GM19455 (cell line): ENCODE measurements at regions not wholly inside any gene's neighbourhood (a gene's known extent, or its start where the extent isn't known, plus 50 kb on each side); places are given as distances from the start of the nearest gene placed in this dataset.
"Not testable (repeated sequence)": the region's sequence is repeated elsewhere in the genome, so short reads cannot be mapped to it uniquely, and the experiment has no call there.

ENCODE experiments used
- ATAC-seq: cut with Tn5 transposase; IDR thresholded peaks from one replicate; pipeline ENCODE4 v1.9.1; 2021; ENCODE audit not compliant: unreplicated experiment

GRCh38 chr5:165004175-165004574 lies 1498.8 kb downstream of the MAT2B start:
- ATAC-seq = no peak

GRCh38 chr5:165014439-165014838 lies 1509.0 kb downstream of the MAT2B start:
- ATAC-seq = no peak

GRCh38 chr5:165015126-165015525 lies 1509.7 kb downstream of the MAT2B start:
- no peak for ATAC-seq

DNA sequence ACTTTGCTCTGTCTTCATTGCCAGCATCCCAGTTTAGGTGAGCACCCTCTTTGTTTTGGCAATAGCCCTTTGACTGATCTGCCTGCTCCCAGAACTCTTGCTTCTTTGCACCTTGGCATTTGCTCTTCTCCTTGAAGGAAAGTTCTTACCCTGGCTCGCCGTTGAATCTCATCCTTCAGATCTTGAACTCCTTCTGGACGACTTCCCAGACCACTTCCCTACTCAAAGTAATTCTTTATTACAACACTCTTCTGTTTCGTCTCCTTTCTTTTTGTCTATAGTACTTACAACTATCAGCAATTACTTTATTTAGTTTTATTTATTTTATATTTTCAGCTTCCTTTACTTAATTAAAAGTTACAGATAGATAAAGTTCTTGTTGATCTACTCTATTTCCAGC lies 1510.1 kb downstream of the MAT2B start:
- ATAC-seq = no peak

GRCh38 chr5:165026971-165027370 lies 1521.6 kb downstream of the MAT2B start:
- no peak for ATAC-seq

GRCh38 chr5:165028356-165028755 lies 1522.9 kb downstream of the MAT2B start:
- ATAC-seq = no peak

- ATAC-seq = no peak
These were observed 1523.9 kb downstream of the MAT2B start for GRCh38 chr5:165029099-165029870.

DNA sequence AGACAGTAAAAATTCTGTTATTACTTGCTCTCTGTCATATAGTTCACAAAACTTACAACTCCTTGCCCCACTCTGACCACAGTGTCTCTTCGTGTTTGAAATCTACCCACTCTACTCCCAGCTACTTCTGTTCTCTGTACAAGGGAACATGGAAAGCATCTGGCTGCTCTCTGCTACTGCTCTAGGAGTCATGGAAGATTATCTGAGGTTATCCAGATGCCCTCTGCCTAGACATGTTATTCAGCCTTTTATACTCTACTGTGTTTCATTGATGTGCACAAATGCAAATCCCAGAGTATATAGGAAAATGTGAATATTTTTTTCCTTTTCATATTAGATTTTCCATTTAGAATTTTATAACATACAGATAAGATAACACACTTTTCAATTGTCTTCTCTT lies 1525.6 kb downstream of the MAT2B start:
- ATAC-seq = no peak

DNA sequence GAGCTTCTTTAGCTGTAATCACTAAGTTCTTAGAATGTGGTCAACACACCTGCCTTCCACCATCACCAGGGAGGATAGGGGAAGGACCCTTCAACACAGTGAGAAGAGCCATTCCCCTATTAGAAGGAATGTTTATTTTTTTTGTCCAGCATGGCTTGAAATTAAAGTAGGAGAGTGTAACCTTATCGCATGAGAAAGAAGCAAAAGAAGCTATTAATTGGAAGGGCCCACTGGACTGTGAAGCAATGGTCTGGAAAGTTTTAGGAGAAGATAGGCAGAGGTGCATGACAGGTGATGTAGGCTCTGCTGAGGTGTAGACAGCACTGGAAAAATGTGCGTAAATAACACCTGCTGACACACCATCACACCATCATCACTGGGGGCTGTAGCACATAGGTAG lies 1526.0 kb downstream of the MAT2B start:
- ATAC-seq = no peak

- ATAC-seq = no peak
These were observed 1530.1 kb downstream of the MAT2B start for GRCh38 chr5:165035520-165035919.

- ATAC-seq = no peak
These were observed 1534.3 kb downstream of the MAT2B start for GRCh38 chr5:165039748-165040147.

DNA sequence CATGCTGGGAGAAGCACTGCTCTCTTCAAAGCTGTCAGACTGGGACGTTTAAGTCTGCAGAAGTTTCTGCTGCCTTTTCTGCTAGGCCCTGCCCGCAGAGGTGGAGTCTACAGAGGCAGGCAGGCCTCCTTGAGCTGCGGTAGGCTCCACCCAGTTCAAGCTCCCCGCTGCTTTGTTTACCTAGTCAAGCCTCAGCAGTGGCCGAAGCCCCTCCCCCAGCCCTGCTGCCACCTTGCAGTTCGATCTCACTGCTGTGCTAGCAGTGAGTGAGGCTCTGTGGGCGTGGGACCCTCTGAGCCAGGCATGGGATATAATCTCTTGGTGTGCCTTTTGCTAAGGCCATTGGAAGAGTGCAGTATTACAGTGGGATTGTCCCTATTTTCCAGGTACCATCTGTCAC lies 1540.5 kb downstream of the MAT2B start:
- ATAC-seq = not testable (repeated sequence)

DNA sequence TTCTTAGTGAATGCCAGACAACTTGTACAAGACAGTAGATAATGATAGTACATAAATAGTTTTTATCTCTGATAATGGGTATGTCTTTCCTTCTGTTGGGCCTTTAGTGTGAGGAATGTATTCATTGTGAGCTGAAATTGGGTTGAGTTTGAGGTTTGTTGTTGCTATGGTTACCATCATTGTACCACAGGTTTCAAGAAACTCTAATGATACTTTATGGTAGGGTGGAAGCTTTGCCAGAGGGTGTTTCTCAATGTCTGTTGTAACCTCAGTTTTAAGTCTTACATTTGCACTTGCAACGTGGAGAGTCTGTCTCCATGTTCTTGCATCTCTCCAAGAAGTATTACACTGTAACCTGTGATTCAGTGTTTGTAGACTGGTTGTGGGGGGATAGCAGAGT lies 1550.1 kb downstream of the MAT2B start:
- no peak for ATAC-seq

- ATAC-seq = no peak
These were observed 1551.7 kb downstream of the MAT2B start for GRCh38 chr5:165057145-165057544.

DNA sequence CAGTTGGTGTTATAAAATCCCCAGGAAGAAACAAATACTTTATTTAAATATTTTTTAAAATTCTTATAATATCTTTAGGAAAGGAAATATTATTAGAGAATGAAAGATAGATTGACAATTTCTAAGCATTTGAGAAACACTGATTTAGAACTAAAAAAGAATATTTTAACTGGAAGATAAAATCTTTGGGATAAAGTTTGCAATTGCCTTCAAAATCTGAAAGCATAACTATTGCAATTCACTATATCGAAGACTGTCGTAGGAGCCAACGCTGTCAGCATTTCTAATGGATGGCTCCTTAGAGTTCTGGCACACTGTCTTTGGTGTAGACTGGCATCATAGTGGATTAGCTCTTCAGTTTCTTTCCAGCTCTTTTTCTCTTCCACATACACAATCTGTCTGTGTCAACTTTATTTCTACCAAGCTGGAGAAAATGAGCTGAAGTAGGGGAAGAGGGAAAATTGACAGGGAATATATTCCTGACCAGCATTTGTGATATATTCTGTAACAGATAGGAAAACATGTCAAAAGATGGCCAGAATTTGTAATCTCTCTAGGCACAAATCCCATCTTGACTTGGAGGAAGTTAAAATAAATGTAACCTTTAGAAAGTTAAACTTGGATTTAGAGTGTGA lies 1561.4 kb downstream of the MAT2B start:
- no peak for ATAC-seq

DNA sequence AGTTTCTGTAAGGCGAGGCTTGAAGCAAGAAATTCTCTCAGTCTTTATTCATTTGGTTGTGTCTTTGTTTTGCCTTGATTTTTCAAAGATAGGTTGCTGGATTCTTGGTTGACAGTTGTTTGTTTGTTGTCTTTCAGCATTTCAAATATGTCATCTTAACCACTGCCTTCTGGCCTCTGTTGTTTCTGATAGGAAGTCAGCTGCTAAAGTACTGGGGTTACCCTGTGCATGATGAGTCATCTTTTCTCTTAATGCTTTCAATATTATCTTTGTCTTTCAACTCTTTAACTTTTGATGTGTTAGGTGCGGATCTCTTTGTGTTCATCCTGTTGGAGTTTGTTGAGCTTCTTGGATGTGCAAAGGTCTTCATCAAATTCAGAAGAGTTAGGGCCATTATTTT lies 1571.3 kb downstream of the MAT2B start:
- no peak for ATAC-seq

DNA sequence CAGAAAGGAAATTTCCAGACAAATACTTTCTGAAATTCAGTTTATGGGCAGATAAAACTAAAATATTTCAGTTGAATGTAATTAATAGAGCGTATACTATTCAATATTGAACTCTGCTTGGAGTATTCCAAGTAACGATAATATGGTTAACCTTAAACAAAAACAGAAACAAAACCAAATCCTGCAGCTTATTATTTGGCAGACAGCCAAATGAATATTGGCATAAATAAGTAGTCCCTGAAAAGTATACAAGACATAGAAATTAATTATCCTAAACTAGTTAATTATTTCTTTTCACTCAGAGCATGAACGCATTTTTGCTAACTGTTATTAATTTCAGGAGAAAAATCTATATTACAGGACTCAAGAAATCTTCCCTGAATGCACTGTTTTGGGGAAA lies 1574.0 kb downstream of the MAT2B start:
- ATAC-seq = no peak

DNA sequence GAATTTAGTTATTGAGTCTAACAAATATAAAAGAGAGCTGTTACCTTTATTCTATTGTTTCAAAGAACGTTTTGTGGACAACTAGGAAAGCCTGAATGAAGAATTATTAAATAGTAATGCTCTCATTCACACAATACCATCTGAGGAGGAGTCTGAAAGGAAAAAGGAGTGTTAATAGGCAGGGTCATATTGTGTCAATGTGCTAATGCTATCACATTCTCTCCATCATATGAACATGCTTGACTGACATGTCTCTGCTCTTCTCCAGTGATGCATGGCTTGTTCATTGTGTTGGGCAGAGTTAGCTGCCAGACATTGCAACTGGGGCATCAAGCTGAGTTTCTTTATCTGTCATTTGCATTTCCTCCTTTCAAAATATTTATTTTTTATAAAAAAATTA lies 1578.0 kb downstream of the MAT2B start:
- no peak for ATAC-seq

GRCh38 chr5:165086465-165086864 lies 1581.0 kb downstream of the MAT2B start:
- no peak for ATAC-seq

GRCh38 chr5:165094782-165095181 lies 1589.4 kb downstream of the MAT2B start:
- no peak for ATAC-seq

DNA sequence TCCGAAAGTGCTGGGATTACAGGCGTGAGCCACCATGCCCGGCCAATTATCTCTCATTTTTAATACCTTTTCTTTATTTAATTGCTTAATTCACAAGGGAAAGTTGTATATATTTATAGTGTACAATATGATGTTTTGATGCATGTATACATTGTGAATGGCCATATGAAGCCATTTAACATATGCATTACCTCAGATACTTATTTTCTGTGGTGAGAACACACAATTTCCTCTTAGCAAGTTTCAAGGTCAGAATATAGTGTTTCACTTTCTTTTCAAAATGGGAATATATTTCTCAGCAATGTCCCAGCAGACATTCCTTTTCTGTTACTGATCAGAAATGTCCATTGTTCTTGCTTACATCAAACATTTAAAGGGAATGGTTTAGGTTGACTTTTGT lies 1596.3 kb downstream of the MAT2B start:
- ATAC-seq = no peak

- ATAC-seq = no peak
These were observed 1599.2 kb downstream of the MAT2B start for GRCh38 chr5:165104611-165105010.

GRCh38 chr5:165108809-165109208 lies 1603.4 kb downstream of the MAT2B start:
- no peak for ATAC-seq
